H1 (cell line): ENCODE measurements at regions not wholly inside any gene's neighbourhood (a gene's known extent, or its start where the extent isn't known, plus 50 kb on each side); places are given as distances from the start of the nearest gene placed in this dataset.

Experiments used
- GTF2F1 ChIP-seq: IDR thresholded peaks from 2 replicates; pipeline ENCODE4 v1.6.1; 2012; ENCODE audit warnings: low read depth, low read length, improper control_type of control experiment, borderline replicate concordance
- HDAC2 ChIP-seq, 2 experiments: fragments of 300-600 bp in 1 of 2; sonication (generic) in 1 of 2; IDR thresholded peaks; 2 replicates each; pipeline ENCODE4 v1.6.1; 2011 to 2012; ENCODE audit warnings: low read depth in 2 of 2, low read length in 2 of 2, mild to moderate bottlenecking in 2 of 2, moderate library complexity in 2 of 2, borderline replicate concordance in 1 of 2, inconsistent platforms in 1 of 2
- NANOG ChIP-seq: IDR thresholded peaks from 2 replicates; pipeline ENCODE4 v1.6.1; 2011; ENCODE audit warnings: low read length, low read depth, mild to moderate bottlenecking, inconsistent platforms; ENCODE audit not compliant: insufficient read depth, poor library complexity, severe bottlenecking
- POLR2A ChIP-seq, 2 experiments: IDR thresholded peaks; 1 replicate in 1 of 2; 2 replicates in 1 of 2; pipeline ENCODE4 v1.6.1; 2011; ENCODE audit warnings: low read depth in 2 of 2, low read length in 2 of 2, mild to moderate bottlenecking in 2 of 2; ENCODE audit errors: control extremely low read depth in 1 of 2
- TF ChIP-seq, protein P1 (sequence below): IDR thresholded peaks from 2 replicates; pipeline ENCODE4 v1.6.1; 2012; ENCODE audit warnings: inconsistent platforms
- TF ChIP-seq, protein P2 (sequence below), 3 experiments: IDR thresholded peaks; 1 replicate in 2 of 3; 2 replicates in 1 of 3; pipeline versions ENCODE4 v1.5.1 to v1.6.1; 2011; ENCODE audit warnings: low read length in 3 of 3, mild to moderate bottlenecking in 3 of 3, inconsistent platforms in 2 of 3, low read depth in 1 of 3, moderate library complexity in 1 of 3; ENCODE audit not compliant: insufficient read depth in 1 of 3; ENCODE audit errors: control extremely low read depth in 1 of 3
- TF ChIP-seq, protein P3 (sequence below): IDR thresholded peaks from 2 replicates; pipeline ENCODE4 v1.6.1; 2012; ENCODE audit warnings: low read length, inconsistent platforms
- TF ChIP-seq, protein P4 (sequence below): IDR thresholded peaks from 2 replicates; pipeline ENCODE4 v1.6.1; 2012; ENCODE audit warnings: inconsistent platforms

DNA sequence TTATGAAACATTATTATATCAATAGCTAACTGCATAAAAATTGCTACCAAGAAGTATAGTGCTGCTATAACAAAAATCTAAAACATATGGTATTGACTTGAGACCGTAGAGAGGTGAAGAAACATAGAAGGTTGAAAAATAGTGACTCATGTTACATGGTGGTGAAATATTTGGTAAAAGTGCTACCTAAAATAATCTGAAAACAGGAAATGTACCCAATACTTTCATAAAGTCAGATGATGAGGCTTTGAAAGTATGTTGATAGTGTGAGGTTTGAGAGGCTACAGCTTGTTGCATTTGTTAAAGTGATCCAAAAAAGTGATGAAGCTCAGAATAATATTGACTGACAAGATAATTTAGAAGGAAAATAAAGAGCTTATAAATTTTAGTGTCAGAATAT lies 718.7 kb upstream of the SLC8A1 start:
- TF ChIP-seq POLR2A (IDR thresholded peaks at IDR 0.05; ENCODE audit: control extremely low read depth in 1 of 2, low read depth in 2 of 2, low read length in 2 of 2) (no peak), HDAC2 (IDR thresholded peaks at IDR 0.05; ENCODE audit: borderline replicate concordance in 1 of 2, low read depth in 2 of 2, low read length in 2 of 2) (no peak), GTF2F1 (no peak), NANOG (no peak)
- TF ChIP-seq, protein P1, sequence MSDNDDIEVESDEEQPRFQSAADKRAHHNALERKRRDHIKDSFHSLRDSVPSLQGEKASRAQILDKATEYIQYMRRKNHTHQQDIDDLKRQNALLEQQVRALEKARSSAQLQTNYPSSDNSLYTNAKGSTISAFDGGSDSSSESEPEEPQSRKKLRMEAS, result no peak
- TF ChIP-seq, protein P2, sequence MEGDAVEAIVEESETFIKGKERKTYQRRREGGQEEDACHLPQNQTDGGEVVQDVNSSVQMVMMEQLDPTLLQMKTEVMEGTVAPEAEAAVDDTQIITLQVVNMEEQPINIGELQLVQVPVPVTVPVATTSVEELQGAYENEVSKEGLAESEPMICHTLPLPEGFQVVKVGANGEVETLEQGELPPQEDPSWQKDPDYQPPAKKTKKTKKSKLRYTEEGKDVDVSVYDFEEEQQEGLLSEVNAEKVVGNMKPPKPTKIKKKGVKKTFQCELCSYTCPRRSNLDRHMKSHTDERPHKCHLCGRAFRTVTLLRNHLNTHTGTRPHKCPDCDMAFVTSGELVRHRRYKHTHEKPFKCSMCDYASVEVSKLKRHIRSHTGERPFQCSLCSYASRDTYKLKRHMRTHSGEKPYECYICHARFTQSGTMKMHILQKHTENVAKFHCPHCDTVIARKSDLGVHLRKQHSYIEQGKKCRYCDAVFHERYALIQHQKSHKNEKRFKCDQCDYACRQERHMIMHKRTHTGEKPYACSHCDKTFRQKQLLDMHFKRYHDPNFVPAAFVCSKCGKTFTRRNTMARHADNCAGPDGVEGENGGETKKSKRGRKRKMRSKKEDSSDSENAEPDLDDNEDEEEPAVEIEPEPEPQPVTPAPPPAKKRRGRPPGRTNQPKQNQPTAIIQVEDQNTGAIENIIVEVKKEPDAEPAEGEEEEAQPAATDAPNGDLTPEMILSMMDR (IDR thresholded peaks at IDR 0.05; ENCODE audit: control extremely low read depth in 1 of 3, insufficient read depth in 1 of 3, low read depth in 1 of 3, low read length in 3 of 3), result no peak
- TF ChIP-seq, protein P3, sequence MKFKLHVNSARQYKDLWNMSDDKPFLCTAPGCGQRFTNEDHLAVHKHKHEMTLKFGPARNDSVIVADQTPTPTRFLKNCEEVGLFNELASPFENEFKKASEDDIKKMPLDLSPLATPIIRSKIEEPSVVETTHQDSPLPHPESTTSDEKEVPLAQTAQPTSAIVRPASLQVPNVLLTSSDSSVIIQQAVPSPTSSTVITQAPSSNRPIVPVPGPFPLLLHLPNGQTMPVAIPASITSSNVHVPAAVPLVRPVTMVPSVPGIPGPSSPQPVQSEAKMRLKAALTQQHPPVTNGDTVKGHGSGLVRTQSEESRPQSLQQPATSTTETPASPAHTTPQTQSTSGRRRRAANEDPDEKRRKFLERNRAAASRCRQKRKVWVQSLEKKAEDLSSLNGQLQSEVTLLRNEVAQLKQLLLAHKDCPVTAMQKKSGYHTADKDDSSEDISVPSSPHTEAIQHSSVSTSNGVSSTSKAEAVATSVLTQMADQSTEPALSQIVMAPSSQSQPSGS, result no peak
- TF ChIP-seq, protein P4, sequence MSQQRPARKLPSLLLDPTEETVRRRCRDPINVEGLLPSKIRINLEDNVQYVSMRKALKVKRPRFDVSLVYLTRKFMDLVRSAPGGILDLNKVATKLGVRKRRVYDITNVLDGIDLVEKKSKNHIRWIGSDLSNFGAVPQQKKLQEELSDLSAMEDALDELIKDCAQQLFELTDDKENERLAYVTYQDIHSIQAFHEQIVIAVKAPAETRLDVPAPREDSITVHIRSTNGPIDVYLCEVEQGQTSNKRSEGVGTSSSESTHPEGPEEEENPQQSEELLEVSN, result no peak
